HG03060 (cell line): ENCODE measurements at regions not wholly inside any gene's neighbourhood (a gene's known extent, or its start where the extent isn't known, plus 50 kb on each side); places are given as distances from the start of the nearest gene placed in this dataset.

Source experiments
- ATAC-seq: cut with Tn5 transposase; IDR thresholded peaks from one replicate; pipeline ENCODE4 v1.9.1; 2021; ENCODE audit warnings: low read depth, moderate number of reproducible peaks; ENCODE audit not compliant: unreplicated experiment

- ATAC-seq: no peak
Observed at GRCh38 chr13:76754414-76754813, 131.8 kb downstream of the KCTD12 start.

GRCh38 chr13:76751278-76751677 is 134.9 kb downstream of the KCTD12 start:
- no peak for ATAC-seq

GRCh38 chr13:76750126-76750525 is 136.1 kb downstream of the KCTD12 start:
- ATAC-seq: no peak

GRCh38 chr13:76745261-76746200 is 140.7 kb downstream of the KCTD12 start:
- peak; percentile 88 for ATAC-seq

- ATAC-seq: no peak
Observed at GRCh38 chr13:76741624-76742023, 144.6 kb downstream of the KCTD12 start.

- no peak for ATAC-seq
Observed at GRCh38 chr13:76741046-76741445, 145.2 kb downstream of the KCTD12 start.

GRCh38 chr13:76738616-76739015 is 147.6 kb downstream of the KCTD12 start:
- ATAC-seq: no peak

- no peak for ATAC-seq
Observed at GRCh38 chr13:76737526-76737925, 148.7 kb downstream of the KCTD12 start.

- no peak for ATAC-seq
Observed at GRCh38 chr13:76735641-76736040, 150.6 kb downstream of the KCTD12 start.

- ATAC-seq: no peak
Observed at GRCh38 chr13:76733671-76734070, 152.5 kb downstream of the KCTD12 start.

GRCh38 chr13:76732367-76732766 is 153.8 kb downstream of the KCTD12 start:
- ATAC-seq: no peak

- ATAC-seq: no peak
Observed at GRCh38 chr13:76730220-76730619, 156.0 kb downstream of the KCTD12 start.

- ATAC-seq: no peak
Observed at GRCh38 chr13:76729691-76730090, 156.5 kb downstream of the KCTD12 start.

- no peak for ATAC-seq
Observed at GRCh38 chr13:76725896-76726295, 160.3 kb downstream of the KCTD12 start.

GRCh38 chr13:76725211-76725610 is 161.0 kb downstream of the KCTD12 start:
- no peak for ATAC-seq

GRCh38 chr13:76724421-76724820 is 161.8 kb downstream of the KCTD12 start:
- no peak for ATAC-seq

GRCh38 chr13:76723551-76724232 is 162.5 kb downstream of the KCTD12 start:
- no peak for ATAC-seq

- no peak for ATAC-seq
Observed at GRCh38 chr13:76722782-76723181, 163.4 kb downstream of the KCTD12 start.

- no peak for ATAC-seq
Observed at GRCh38 chr13:76720821-76721220, 165.4 kb downstream of the KCTD12 start.

GRCh38 chr13:76720416-76720815 is 165.8 kb downstream of the KCTD12 start:
- no peak for ATAC-seq

GRCh38 chr13:76719955-76720354 is 166.2 kb downstream of the KCTD12 start:
- ATAC-seq: no peak

- no peak for ATAC-seq
Observed at GRCh38 chr13:76717092-76717491, 169.1 kb downstream of the KCTD12 start.
